ENCODE measurements at regions not wholly inside any gene's neighbourhood (a gene's known extent, or its start where the extent isn't known, plus 50 kb on each side); places are given as distances from the start of the nearest gene placed in this dataset.

DNA sequence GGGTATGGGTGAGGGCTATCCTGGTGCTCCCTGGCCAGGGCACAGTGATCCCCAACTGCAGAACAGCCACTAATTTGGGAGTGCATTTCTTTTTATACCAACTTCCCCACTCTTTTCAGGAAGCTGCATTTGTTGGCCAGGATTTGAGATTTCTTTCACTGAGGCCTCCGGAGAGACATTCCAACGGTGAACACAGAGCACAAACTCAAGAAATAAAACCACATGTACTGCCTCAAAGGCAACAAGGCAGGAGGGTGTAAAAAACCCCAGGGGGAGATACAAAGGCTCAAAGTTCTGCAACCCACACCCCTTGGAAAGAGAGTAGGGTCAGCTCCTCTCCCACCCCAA, 65.3 kb downstream of the CPN2 start:
- TF ChIP-seq CTCF (conservative IDR thresholded peaks at IDR 0.05; ENCODE audit: low read length) (no peak), EZH2phosphoT487 (IDR thresholded peaks at IDR 0.05; ENCODE audit: borderline replicate concordance, low read depth, low read length) (no peak)
- intact Hi-C loops (cut with micrococcal nuclease; ENCODE audit: unreplicated experiment): loop anchor here (2.0 kb wide), 1 partner anchor 67 kb away; no protein-coding TSS in a partner anchor

GRCh38 chr3:194286375-194287146, 64.6 kb downstream of the CPN2 start:
- no peak for DNase-seq (ENCODE audit: low spot score)
- Histone ChIP-seq H3K4me3 (ENCODE audit: low read depth, low read length, poor library complexity, severe bottlenecking) (no peak overlapping the region), H3K27ac (ENCODE audit: low read depth, low read length, poor library complexity, severe bottlenecking) (no peak overlapping the region), H3K4me2 (ENCODE audit: low read length) (no peak overlapping the region), H3K36me3 (ENCODE audit: insufficient read depth, low read length) (no peaks in the 10 kb centered on the region), H3K9me2 (ENCODE audit: insufficient read depth, low read length) (no peaks in the 10 kb centered on the region), H2AFZ (ENCODE audit: low read length) (no peak overlapping the region), H3K79me2 (ENCODE audit: insufficient read depth, low read depth, low read length) (no peaks in the 10 kb centered on the region), H4K20me1 (ENCODE audit: insufficient read depth, low read length) (no peaks in the 10 kb centered on the region), H3K4me1 (ENCODE audit: insufficient read depth, low read length, poor library complexity, severe bottlenecking) (no peaks in the 10 kb centered on the region), H3K9me3 (ENCODE audit: low read length) (no peaks in the 10 kb centered on the region)
- BruUV-seq (replicated peaks): no TSS peak
- ChIA-PET POLR2A (no interaction called here), CTCF (ENCODE audit: unreplicated experiment) (no interaction called here)
- intact Hi-C loops (cut with micrococcal nuclease; ENCODE audit: unreplicated experiment): no loop called here
- no peak for TF ChIP-seq CTCF (conservative IDR thresholded peaks at IDR 0.05; ENCODE audit: low read length)
- no peak for TF ChIP-seq EZH2phosphoT487 (IDR thresholded peaks at IDR 0.05; ENCODE audit: borderline replicate concordance, low read depth, low read length)

More for the DNA sequence above, 65.3 kb downstream of the CPN2 start:
- DNase-seq (ENCODE audit: low spot score): no peak
- Histone ChIP-seq H3K9me2 (ENCODE audit: insufficient read depth, low read length) (no peaks in the 10 kb centered on the region), H3K27ac (ENCODE audit: low read depth, low read length, poor library complexity, severe bottlenecking) (no peak overlapping the region), H3K4me3 (ENCODE audit: low read depth, low read length, poor library complexity, severe bottlenecking) (no peak overlapping the region), H3K9me3 (ENCODE audit: low read length) (no peaks in the 10 kb centered on the region), H4K20me1 (ENCODE audit: insufficient read depth, low read length) (no peaks in the 10 kb centered on the region), H2AFZ (ENCODE audit: low read length) (no peak overlapping the region), H3K4me1 (ENCODE audit: insufficient read depth, low read length, poor library complexity, severe bottlenecking) (no peaks in the 10 kb centered on the region), H3K79me2 (ENCODE audit: insufficient read depth, low read depth, low read length) (no peaks in the 10 kb centered on the region), H3K4me2 (ENCODE audit: low read length) (no peak overlapping the region), H3K36me3 (ENCODE audit: insufficient read depth, low read length) (no peaks in the 10 kb centered on the region)
- CTCF ChIA-PET (ENCODE audit: unreplicated experiment): no interaction called here
- BruUV-seq (replicated peaks): no TSS peak
- POLR2A ChIA-PET: no interaction called here

- H3K4me1 ChIP-seq (ENCODE audit: insufficient read depth, low read length, poor library complexity, severe bottlenecking): no peaks in the 10 kb centered on the region
- TF ChIP-seq CTCF (conservative IDR thresholded peaks at IDR 0.05; ENCODE audit: low read length) (0 out of 2 replicates have a peak, but pooled peaks have one; percentile 21), EZH2phosphoT487 (IDR thresholded peaks at IDR 0.05; ENCODE audit: borderline replicate concordance, low read depth, low read length) (no peak)
- H3K36me3 ChIP-seq (ENCODE audit: insufficient read depth, low read length): no peaks in the 10 kb centered on the region
- no peaks in the 10 kb centered on the region for H4K20me1 ChIP-seq (ENCODE audit: insufficient read depth, low read length)
- H3K9me2 ChIP-seq (ENCODE audit: insufficient read depth, low read length): no peaks in the 10 kb centered on the region
- POLR2A ChIA-PET: no interaction called here
- CTCF ChIA-PET (ENCODE audit: unreplicated experiment): no interaction called here
- H3K4me2 ChIP-seq (ENCODE audit: low read length): no peak overlapping the region
- no peak overlapping the region for H2AFZ ChIP-seq (ENCODE audit: low read length)
- H3K79me2 ChIP-seq (ENCODE audit: insufficient read depth, low read depth, low read length): no peaks in the 10 kb centered on the region
- no peak overlapping the region for H3K4me3 ChIP-seq (ENCODE audit: low read depth, low read length, poor library complexity, severe bottlenecking)
- intact Hi-C loops (cut with micrococcal nuclease; ENCODE audit: unreplicated experiment): no loop called here
- no peaks in the 10 kb centered on the region for H3K9me3 ChIP-seq (ENCODE audit: low read length)
- H3K27ac ChIP-seq (ENCODE audit: low read depth, low read length, poor library complexity, severe bottlenecking): no peak overlapping the region
- no peak for DNase-seq (ENCODE audit: low spot score)
- no TSS peak for BruUV-seq (replicated peaks)
These were observed 63.8 kb downstream of the CPN2 start for GRCh38 chr3:194287374-194287773.
